GM13976 (cell line): ENCODE measurements at regions not wholly inside any gene's neighbourhood (a gene's known extent, or its start where the extent isn't known, plus 50 kb on each side); places are given as distances from the start of the nearest gene placed in this dataset.

Experiments
- DNase-seq: peaks from one replicate; pipeline ENCODE4 v3.0.0; 2012; ENCODE audit warnings: low spot score
- in situ Hi-C: fragments of 300-500 bp; cut with MboI; formaldehyde crosslinking; loops from one replicate; pipeline ENCODE4 v1.12.0; 2022; ENCODE audit warnings: low sequenced_read_pairs, mixed read lengths, inconsistent platforms; ENCODE audit not compliant: unreplicated experiment
- TF ChIP-seq, protein P1 (sequence below): IDR thresholded peaks from 2 replicates; pipeline ENCODE4 v1.5.1; 2012; ENCODE audit warnings: borderline replicate concordance, mild to moderate bottlenecking; ENCODE audit not compliant: insufficient read depth; ENCODE audit errors: extremely low read depth, missing control alignments, control extremely low read depth

- in situ Hi-C loops: no loop called here
- DNase-seq: peak; percentile 55
- TF ChIP-seq, protein P1, sequence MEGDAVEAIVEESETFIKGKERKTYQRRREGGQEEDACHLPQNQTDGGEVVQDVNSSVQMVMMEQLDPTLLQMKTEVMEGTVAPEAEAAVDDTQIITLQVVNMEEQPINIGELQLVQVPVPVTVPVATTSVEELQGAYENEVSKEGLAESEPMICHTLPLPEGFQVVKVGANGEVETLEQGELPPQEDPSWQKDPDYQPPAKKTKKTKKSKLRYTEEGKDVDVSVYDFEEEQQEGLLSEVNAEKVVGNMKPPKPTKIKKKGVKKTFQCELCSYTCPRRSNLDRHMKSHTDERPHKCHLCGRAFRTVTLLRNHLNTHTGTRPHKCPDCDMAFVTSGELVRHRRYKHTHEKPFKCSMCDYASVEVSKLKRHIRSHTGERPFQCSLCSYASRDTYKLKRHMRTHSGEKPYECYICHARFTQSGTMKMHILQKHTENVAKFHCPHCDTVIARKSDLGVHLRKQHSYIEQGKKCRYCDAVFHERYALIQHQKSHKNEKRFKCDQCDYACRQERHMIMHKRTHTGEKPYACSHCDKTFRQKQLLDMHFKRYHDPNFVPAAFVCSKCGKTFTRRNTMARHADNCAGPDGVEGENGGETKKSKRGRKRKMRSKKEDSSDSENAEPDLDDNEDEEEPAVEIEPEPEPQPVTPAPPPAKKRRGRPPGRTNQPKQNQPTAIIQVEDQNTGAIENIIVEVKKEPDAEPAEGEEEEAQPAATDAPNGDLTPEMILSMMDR: no peak
These were observed 108.3 kb upstream of the SESN3 start for GRCh38 chr11:95339086-95339901.

- TF ChIP-seq, protein P1: no peak
- DNase-seq: no peak
- in situ Hi-C loops: no loop called here
These were observed 107.5 kb upstream of the SESN3 start for GRCh38 chr11:95338430-95338991.

DNA sequence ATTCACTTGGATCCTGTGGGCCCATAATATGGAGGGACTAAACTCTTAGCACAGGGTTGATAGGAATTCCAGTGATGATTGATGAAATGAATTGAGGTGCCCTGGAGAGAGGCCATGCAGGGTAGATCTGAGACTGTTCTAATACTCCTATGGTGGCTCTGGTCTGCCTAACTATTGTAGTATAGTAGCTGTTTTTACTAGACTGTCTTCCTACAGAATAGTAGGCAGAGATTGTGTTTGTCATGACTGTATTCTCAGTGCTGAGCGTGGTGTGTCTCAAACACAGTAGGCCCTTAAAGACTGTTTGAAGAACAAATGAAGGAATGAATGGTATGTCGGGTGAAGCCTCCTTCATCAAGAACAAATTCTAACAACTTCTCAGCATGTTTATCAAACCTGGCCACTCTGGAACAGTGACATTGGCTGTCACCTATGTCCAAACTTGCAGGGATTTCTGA lies 107.0 kb upstream of the SESN3 start:
- in situ Hi-C loops: no loop called here
- DNase-seq: no peak
- TF ChIP-seq, protein P1: no peak

GRCh38 chr11:95337175-95337957 lies 106.4 kb upstream of the SESN3 start:
- in situ Hi-C loops: no loop called here
- TF ChIP-seq, protein P1: no peak
- peak; percentile 44 for DNase-seq

- TF ChIP-seq, protein P1: no peak
- DNase-seq: no peak
- in situ Hi-C loops: no loop called here
These were observed 105.0 kb upstream of the SESN3 start for GRCh38 chr11:95335989-95336388.

DNA sequence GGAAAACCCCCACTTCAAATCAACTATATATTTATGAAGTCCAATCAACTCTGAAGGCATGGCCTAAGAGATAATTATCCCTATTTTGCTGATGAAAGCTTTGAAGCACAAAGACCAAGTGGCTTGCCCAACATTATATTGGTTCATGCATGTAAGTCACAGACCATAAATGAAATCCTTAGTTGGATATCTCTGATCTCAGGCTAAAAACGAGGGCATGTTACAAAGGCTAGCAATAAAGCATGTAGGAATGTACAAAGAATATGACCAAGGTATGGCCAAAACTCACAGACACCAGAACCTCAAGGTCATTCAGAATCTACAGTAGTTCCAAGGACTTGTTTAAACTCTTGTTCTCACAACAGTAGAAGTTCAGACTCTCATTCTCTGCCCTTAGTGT lies 100.2 kb upstream of the SESN3 start:
- TF ChIP-seq, protein P1: no peak
- in situ Hi-C loops: no loop called here
- no peak for DNase-seq
